GM18909 (cell line): ENCODE measurements at regions not wholly inside any gene's neighbourhood (a gene's known extent, or its start where the extent isn't known, plus 50 kb on each side); places are given as distances from the start of the nearest gene placed in this dataset.
A peak's percentile ranks its signal among the peaks of the same experiment; 100 is the strongest.
"Not testable (repeated sequence)": the region's sequence is repeated elsewhere in the genome, so short reads cannot be mapped to it uniquely, and the experiment has no call there.

Experiments used
- ATAC-seq: cut with Tn5 transposase; IDR thresholded peaks from one replicate; pipeline ENCODE4 v1.9.1; 2021; ENCODE audit warnings: mild to moderate bottlenecking; ENCODE audit not compliant: unreplicated experiment, poor library complexity

DNA sequence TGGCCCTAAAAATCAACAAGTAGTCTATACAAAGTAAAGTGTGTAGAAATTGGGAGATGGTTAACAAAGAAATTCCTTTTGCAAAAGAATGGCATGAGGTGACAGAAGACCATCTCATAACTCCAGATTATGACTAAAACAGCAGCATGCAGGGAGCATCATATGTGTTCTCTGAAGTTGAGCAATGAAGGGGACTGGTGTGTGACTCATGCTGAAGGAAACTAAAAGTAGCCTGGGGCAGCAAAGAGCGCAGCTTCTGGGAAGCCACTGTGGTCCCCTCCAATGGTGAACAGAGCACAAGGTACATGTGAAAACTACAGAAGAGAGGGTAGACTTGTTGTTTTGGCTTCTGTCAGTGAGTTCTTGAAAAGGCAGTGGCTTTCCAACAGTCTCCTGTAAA lies 133.4 kb downstream of the MACC1 start:
- no peak for ATAC-seq

DNA sequence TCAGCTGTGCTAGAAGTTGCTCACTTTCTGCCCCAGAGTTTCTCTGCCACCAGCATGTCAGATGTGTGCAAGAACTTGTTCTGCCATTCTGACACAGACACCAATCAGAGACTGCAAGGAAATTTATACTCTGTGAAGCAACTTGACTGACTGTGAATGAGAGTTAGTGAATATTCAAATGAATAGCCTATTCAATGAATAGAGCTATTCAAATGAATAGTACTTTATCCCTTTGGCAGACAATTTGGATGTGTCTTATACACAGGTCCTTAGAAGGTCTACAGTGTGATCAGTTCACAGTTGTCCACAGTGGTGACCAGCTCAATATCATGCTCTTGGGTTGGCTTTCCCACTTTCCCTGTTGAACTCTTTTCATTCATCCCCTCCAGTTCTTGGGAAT lies 138.1 kb downstream of the MACC1 start:
- no peak for ATAC-seq

DNA sequence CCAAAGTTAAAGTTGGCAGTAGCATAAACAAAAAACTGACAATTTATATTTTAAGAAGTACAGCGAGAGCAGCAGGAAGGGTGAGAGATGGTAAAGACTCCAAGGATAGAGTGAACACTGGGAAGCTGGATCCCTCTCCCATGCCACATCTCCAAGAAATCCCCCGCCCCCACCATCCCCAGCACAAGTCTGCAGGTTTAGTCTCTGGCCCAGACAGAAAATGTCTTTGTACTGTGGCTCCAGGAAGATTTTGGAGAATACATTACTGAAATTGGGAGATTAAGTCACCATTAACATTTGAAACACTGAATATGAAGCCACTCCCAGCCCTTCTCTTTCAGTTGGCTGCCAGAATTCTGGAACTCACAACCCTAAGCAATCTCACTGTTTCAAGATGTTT lies 140.3 kb downstream of the MACC1 start:
- no peak for ATAC-seq

DNA sequence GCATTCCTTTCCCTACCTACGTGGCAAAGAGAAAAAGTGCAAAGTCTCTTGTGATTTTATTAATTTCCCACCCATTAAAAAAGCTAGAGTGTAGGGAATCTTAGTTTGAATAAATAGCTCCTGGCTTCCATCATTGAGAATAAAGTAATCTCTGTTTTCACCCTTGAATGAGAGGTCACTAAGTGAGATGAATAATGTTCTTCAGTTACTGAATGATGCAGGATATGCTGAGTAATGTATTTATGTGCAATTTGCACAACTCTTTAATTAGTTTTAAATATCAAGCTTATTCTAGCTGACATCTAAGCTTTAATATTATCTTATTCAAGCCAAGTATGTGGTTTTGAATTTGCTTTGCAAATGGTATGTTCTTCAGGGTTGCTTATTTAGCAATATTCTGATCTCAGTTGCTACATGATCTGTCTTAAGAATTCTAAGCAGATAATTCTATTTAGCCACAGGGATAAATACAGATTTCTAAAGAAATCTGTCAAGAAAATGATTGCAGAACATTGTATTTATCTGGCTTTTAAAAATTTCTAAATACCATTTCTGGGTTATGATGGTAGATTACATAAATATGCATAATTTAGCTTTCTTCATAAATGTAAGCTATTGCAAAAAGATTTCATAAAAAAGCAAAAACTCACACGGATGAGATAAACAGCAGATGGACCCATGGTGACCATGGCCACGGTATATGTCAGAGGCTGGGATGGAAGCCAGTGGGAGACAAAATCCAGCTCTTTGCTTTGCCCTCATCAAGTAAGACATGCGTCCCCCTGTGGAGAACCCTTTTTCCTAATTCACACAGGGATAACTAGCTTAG lies 141.0 kb downstream of the MACC1 start:
- ATAC-seq, result no peak

DNA sequence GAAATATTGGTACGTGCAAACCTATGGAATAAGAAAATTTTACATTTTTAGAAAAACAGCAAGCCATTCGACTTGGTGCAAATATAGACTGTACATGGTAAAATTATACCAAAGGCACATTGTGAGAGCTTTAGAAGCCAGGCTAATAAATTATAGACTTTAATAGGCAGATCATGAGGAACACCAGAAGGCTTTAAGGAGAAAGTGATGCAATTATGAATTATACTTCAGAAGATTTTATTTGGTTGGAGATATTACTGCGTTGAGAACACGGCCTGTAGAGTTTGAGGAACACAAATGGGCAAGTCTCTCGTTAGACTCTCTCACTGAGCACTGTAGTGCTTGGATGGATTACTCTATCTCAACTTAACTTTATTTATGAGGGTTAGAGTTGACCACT lies 141.7 kb downstream of the MACC1 start:
- ATAC-seq, result no peak

DNA sequence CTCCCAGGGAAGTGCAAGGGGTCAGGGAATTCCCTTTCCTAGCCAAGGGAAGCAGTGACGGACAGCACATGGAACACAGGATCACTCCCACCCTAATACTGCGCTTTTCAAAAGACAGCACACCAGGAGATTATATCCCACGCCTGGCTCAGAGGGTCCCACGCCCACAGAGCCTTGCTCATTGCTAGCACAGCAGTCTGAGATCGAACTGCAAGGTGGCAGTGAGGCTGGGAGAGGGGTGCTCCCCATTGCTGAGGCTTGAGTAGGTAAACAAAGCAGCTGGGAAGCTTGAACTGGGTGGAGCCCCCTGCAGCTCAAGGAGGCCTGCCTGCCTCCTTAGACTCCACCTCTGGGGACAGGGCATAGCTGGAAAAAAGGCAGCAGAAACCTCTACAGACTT lies 149.2 kb downstream of the MACC1 start:
- not testable (repeated sequence) for ATAC-seq

DNA sequence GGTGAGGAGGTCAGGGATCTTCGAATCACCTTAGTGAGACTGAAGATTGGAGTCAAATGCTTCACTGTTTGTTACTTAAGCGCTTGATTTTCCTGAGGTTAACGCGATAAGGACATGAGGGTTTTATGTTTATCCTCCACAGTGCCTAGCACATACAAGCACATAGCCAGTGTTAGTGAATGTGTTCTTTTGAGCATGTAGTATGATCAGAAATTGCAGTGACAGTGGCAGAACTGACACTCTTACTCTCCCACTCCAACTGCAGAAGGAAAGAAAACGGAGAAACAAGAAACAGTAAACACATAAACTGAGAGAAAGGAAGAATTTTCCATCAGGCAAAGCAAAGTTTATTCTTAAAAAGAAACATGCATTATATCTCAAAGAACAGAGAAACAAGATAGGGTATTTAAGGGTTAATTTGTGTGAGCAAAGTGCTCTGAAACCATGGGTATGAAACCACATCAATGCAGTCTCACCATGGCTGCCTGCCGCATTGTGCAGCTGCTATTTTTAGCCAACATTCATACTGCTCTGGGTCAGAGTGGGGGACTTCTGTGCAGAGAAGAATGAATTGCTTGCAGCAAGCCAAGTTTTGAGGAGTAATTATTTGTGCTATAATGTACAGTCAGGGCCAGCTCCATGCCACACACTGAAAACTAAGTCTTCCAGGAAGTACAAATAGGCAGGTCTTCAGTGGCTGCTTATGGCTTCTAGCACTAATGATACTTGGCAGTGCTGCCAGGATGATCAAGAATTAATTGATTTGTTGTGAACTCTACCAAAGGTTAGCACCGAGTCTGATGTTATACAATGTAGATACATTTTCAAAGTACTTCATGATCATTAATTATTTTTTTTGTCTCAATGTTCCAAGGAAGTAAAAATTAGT lies 152.0 kb downstream of the MACC1 start:
- peak; percentile 100 for ATAC-seq

DNA sequence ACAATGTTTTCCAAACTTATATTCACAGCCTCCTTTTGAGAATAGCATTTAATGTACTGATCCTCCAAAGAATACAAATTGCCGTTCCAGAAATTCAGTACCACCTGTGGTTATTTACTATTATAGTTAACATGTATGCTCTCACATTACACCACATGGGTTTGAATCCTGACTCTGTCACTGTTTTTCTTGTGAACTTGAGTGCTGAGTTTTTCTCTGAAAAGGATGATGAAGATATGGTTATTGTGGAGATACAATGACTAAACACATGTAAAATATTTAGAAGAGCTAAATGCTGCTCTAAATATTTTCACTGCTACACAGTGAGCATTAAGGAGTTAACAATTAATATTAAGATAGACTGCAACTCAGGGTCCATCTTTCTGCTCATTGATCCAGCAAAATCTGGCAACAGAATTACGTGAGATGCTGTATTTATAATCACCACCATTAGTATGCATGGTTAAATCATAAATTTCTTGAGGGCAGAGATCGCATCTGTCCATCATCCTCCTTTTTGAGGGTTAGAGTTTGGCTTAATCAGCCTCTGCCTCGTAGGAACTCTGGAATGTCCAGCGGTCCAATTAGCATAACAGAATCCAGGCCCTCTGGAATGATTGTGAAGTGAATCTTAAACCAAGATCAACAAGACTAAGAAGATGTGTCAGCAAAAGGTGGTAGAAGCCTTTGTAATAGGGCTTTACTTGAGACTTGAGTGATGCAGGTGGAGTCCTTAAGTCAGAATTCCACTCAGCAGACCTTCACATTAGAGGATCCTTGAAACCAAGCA lies 152.8 kb downstream of the MACC1 start:
- ATAC-seq, result peak; percentile 17

DNA sequence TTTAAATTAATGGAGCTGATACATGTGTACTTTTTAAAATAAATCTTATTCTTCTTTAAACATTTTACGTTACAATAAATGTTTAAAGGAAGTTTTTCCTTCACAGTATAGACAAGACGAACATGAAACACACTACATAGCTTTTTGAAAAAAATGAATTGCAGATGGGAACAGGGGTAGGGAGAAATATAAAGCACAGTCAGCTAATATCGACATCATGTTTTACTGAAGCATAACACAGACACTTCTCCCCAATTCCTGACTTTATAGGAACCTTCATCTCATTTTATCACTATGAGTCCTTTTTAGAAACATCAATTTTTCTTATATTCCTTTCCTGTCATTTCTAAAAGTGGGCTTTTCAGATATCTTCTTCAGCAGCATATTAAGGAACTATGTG lies 153.5 kb downstream of the MACC1 start:
- no peak for ATAC-seq

DNA sequence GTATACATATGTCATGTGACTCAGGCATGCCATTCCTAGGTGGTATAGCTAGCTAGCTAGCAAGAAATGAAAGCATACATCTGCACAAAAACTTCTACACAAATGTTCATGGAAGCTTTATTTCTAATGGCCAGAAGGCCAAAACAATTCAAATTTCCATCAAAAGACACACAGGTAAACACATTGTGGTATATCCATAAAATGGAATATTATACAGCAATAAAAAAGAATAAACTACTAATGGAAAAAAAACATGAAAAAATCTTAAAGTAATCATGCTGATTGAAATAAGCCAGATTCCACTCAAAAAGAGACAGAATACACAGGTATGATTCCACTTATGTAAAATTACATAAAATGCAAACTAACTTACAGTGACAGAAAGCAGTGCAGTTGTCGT lies 154.3 kb downstream of the MACC1 start:
- ATAC-seq, result no peak

DNA sequence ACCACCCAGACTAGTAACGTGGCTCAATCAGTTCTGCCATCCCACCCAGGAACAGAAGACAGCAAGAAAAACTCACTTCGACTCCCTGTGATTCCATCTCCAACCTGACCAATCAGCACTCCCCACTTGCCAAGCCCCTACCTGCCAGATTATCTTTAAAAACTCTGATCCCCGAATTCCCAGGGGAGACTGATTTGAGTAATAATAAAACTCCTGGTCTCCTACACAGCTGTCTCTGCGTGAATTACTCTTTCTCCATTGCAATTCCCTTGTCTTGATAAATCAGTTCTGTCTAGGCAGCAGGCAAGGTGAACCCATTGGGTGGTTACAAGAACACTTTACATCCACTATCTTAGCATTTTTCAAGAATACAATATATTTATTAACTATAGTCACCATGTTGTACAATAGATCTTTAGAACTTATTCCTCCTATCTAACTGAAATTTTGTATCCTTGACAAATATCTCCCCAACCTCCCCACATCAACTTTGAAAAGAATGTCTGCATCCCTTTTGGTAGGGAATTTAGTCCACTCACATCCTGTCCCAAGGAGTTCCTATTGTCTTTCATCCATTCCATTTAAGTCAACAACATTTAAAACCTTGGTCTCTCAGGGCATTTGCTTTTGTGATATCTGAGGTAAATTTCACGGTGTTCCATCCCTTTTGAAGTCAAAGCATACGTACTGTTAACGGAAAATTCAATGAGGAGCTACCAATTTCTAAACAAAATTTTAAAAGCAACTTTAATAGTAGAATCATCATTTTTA lies 163.7 kb downstream of the MACC1 start:
- no peak for ATAC-seq

DNA sequence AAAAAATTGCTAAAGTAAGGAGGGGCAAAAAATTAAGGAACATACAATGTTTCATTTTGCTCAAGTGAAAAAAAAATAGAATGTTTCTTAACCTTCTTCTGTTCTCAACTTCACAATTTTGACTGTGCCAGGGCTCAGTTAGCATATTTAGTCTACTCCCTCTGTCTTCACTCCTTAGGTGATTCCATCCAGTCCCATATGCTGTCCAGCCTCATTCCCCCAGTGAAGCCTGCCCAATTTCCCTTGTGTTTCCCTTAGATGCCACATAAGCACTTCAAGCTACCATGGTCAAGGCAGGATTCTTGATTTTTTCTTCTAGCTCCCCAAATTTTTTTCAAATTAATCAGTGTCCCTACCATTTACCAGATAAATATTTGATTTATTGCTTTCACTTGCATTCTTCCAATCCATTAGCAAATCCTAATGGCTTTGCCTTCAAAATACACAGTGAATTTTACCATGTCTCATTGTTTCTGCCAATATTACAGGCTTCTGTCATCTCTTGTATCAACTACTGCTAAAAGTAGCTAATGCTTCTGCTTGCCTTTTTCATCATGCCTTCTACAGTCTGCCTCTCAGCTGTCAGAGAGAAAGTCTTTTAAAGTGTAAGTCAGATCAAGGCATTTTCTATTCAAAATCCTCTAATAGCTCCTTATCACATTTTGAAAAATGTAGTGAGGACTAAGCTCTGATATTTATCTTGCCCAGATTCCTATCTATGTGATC lies 166.8 kb downstream of the MACC1 start:
- ATAC-seq, result no peak

DNA sequence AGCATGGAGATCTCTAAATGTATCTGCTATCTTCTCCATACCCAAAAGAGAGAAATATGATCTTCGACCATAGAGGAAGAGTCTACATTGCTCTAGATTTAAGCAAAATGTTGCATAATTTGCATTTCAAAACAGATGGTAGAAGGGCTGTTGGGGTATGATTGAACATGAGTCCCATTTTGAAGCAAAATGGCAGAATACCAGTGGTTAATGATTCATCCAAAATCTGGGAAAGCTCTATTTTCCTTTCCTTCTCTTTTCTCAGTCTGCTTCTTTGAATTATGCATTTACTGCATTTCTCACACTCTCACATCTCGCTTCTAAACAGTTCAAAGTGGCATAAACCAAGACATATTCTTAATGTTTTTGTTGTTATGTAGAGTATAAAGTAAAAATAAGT lies 178.5 kb downstream of the MACC1 start:
- ATAC-seq, result no peak

DNA sequence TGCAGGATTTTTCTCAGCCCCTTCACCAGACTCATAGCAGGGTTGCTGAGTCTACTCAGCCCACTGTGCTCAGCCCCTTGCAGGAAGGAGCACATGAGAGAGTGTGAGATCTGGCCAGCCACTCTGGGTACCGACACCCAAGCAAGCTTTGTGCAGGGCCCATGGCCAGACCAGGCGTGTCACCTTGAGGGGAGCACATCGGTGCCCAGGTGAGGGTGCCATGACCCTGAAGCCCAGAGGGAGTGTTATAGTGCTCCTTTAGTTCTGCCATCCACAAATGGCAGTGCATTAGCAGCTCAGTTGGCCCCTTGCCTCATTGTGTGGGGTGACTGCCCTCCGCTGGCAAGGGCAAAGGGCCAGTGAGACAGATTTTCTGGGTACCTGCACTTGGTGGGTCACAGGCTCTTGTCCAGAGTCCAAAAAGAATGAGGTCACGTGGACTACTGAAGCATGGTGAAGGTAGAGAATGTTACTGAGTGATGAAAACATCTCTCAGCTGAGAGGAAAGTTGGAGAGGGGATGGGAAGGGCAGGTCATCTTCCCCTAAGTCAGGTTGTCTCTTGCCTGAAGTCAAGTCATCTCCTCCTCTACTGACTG lies 181.8 kb downstream of the MACC1 start:
- no peak for ATAC-seq

DNA sequence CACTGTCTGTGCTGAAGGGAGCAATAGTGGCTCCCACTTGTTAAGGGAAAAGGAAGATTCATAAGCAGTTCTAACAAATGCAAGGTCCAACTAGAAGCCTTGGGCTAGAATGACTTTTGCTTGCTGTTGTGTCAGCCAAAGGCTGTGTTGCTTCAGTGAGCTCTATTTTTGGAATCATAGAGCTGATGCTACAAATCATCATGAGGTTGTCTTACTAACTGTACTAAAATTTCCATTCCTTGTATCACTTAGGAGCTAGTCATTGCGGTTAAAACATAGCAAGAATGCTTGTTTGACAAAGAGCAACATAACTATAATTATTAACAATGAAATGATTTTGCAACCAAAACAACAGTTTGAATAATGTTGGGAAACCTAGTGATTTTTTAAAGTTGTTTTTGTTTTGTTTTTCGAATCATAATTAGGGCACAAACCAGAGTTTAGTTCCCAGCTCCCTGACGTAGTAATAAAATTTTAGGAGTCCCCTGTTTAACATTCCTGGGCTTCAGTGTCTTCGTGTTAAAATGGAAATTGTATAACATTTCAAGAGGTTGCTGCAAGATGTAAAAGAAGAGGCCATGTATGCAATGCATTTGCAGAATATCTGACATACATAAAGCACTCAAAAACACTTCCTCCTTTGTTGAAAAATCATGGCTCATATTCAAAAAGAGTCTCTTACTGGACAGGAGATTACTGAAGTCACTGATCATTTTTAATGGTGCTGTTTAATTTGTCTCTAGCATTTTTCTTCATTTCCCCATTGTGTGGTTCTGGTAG lies 183.4 kb downstream of the MACC1 start:
- no peak for ATAC-seq

DNA sequence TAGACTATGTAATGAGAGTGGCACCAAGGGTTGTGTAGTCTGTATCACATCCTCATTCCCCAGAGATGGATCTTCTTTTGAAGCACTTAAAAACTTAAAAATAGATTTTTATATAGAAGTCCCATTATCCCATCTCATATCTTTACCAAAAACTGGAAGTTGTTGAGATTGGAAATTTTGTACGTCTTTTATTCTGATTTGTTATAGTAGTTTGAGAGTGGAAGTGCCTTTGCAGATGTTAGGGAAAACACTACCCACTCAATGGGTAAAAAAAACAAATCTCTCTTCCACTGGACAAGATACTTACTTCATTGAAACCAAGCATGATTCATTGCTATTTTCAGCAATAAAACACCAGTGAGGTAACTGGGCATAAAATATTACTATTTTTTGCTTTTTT lies 184.4 kb downstream of the MACC1 start:
- no peak for ATAC-seq

DNA sequence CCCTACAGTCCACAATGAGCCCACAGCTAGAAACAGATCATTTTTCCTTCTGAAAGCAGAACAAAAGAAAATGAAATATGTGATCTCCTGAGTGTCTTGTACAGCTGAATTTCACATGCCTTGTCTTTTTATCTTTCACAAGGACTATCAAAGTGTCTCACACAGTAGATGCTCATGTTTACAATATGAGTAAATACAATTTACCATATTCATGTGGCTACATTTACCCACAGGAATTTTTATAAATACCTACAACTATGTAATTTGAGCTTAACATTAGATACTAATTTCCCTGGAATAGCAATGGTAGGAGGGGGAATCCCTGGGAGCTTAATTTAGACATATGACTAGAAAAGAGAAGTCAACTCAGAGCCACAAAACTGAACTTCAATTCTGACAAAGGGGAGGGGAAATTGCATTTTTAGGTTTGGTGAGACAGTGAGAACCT lies 186.2 kb downstream of the MACC1 start:
- peak; percentile 61 for ATAC-seq

DNA sequence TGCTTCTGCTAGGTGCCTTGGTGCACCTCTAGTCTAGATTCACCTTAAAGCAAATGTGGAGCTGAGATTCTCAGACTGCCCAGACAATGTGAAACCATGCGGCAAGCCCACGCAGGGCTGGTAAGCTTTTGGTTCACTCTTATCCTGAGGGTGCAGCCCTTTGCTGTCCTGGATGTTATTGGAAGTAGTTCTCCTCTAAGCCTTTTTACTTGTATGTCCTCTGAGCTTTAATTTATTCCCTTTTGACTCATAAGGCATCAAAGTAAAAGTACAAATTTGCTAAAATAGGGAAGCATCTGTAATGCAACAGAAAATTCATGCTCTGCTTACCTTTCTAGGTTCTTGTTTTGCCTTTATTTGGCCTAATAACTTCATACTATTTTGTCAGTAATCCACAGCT lies 186.8 kb downstream of the MACC1 start:
- peak; percentile 89 for ATAC-seq
